Keratinocyte (primary cell): ENCODE measurements at regions not wholly inside any gene's neighbourhood (a gene's known extent, or its start where the extent isn't known, plus 50 kb on each side); places are given as distances from the start of the nearest gene placed in this dataset.

ENCODE experiments used
- DNase-seq: peaks from one replicate; pipeline ENCODE4 v3.0.0-alpha.2; 2011; ENCODE audit warnings: low read depth, missing footprints, low spot score
- FAIRE-seq: peaks from 2 replicates; lab custom pipeline; 2011; peaks lifted over from hg19 to GRCh38; lab: Jason Lieb, UNC
- H2AFZ ChIP-seq: 2 replicates; pipeline ENCODE4 v1.6.0; 2012; ENCODE audit warnings: low read length, control low read depth, inconsistent platforms; ENCODE audit not compliant: control insufficient read depth
- H3K27ac ChIP-seq: 2 replicates; pipeline ENCODE4 v1.5.1; 2011; ENCODE audit warnings: low read length; ENCODE audit not compliant: control insufficient read depth, insufficient read depth
- H3K27me3 ChIP-seq: 3 replicates; pipeline ENCODE4 v1.6.0; 2011; ENCODE audit warnings: low read length; ENCODE audit not compliant: control insufficient read depth, insufficient read depth; ENCODE audit errors: extremely low read depth
- H3K36me3 ChIP-seq, 2 experiments: 2 replicates in 1 of 2; 3 replicates in 1 of 2; pipeline ENCODE4 v1.5.1; 2011; ENCODE audit warnings: low read length in 2 of 2, mild to moderate bottlenecking in 1 of 2; ENCODE audit not compliant: control insufficient read depth in 2 of 2, insufficient read depth in 2 of 2; ENCODE audit errors: extremely low read depth in 1 of 2
- H3K4me1 ChIP-seq: 3 replicates; pipeline ENCODE4 v1.5.1; 2011; ENCODE audit warnings: low read length; ENCODE audit not compliant: control insufficient read depth, insufficient read depth; ENCODE audit errors: extremely low read depth
- H3K4me2 ChIP-seq: 3 replicates; pipeline ENCODE4 v1.6.0; 2011; ENCODE audit warnings: low read depth, low read length; ENCODE audit not compliant: control insufficient read depth, insufficient read depth; ENCODE audit errors: extremely low read depth
- H3K4me3 ChIP-seq, 3 experiments: fragments of 200-600 bp in 1 of 3; sonication (generic) in 1 of 3; 2 replicates in 2 of 3; 3 replicates in 1 of 3; pipeline ENCODE4 v1.5.1; 2011 to 2016; ENCODE audit warnings: low read length in 3 of 3, mild to moderate bottlenecking in 3 of 3, control low read depth in 2 of 3, inconsistent platforms in 1 of 3, low read depth in 1 of 3, mixed read lengths in 1 of 3, mixed run types in 1 of 3, moderate library complexity in 1 of 3; ENCODE audit not compliant: control insufficient read depth in 2 of 3, insufficient read depth in 2 of 3; ENCODE audit errors: extremely low read depth in 1 of 3
- H3K79me2 ChIP-seq: 2 replicates; pipeline ENCODE4 v1.6.0; 2012; ENCODE audit warnings: low read length; ENCODE audit not compliant: control insufficient read depth, insufficient read depth
- H3K9ac ChIP-seq: 3 replicates; pipeline ENCODE4 v1.6.0; 2011; ENCODE audit warnings: low read length; ENCODE audit not compliant: control insufficient read depth, insufficient read depth; ENCODE audit errors: extremely low read depth
- H3K9me1 ChIP-seq: 3 replicates; pipeline ENCODE4 v1.6.0; 2011; ENCODE audit warnings: low read length; ENCODE audit not compliant: control insufficient read depth, insufficient read depth; ENCODE audit errors: extremely low read depth
- H3K9me3 ChIP-seq: 2 replicates; pipeline ENCODE4 v1.5.1; 2012; ENCODE audit warnings: low read depth, low read length; ENCODE audit not compliant: control insufficient read depth
- H4K20me1 ChIP-seq: 3 replicates; pipeline ENCODE4 v1.6.0; 2011; ENCODE audit warnings: low read length; ENCODE audit not compliant: control insufficient read depth, insufficient read depth; ENCODE audit errors: extremely low read depth
- EZH2 ChIP-seq: IDR thresholded peaks from one replicate; pipeline ENCODE4 v1.6.1; 2012; ENCODE audit warnings: inconsistent platforms, mild to moderate bottlenecking, low read length, moderate library complexity
- dilution Hi-C: fragments of 300-500 bp; cut with MboI; formaldehyde crosslinking; loops from one replicate; pipeline ENCODE4 v1.7.0; 2020; ENCODE audit warnings: low sequenced_read_pairs; ENCODE audit not compliant: extremely low pct_ligation_motif_present
- TF ChIP-seq, protein P1 (sequence below), 3 experiments: IDR thresholded peaks in 1 of 3; conservative IDR thresholded peaks in 1 of 3; optimal IDR thresholded peaks in 1 of 3; 2 replicates in 2 of 3; 3 replicates in 1 of 3; pipeline versions ENCODE3 to v1.5.1; 2011; ENCODE audit warnings: low read length in 3 of 3, mild to moderate bottlenecking in 3 of 3, moderate library complexity in 2 of 3, control low read depth in 1 of 3, inconsistent platforms in 1 of 3; ENCODE audit not compliant: insufficient read depth in 2 of 3; ENCODE audit errors: extremely low read depth in 1 of 3

DNA sequence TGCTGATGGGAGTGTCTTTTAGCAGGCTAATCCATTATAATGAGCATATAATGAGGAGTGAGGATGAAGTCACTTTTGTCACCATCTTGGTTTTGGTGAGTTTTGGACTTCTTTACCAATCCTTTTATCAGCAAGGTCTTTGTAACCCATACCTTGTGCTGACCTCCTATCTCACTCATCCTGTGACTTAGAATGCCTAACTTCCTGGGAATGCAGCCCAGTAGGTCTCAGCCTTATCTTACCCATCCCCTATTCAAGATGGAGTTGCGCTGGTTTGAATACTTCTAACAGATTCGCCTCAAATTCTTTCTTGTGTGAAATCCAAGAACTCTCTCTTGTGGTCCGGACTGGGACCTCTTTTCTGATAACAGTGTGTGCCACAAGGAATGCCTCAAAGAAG lies 253.1 kb upstream of the CACNA2D1 start:
- Histone ChIP-seq H3K4me2 (no peak overlapping the region), H4K20me1 (no peaks in the 10 kb centered on the region), H2AFZ (no peak overlapping the region), H3K79me2 (no peaks in the 10 kb centered on the region), H3K4me1 (peaks cover 15% of the 10 kb centered on the region), H3K9me3 (no peaks in the 10 kb centered on the region), H3K9me1 (no peaks in the 10 kb centered on the region), H3K4me3 (no peak overlapping the region), H3K9ac (no peak overlapping the region), H3K36me3 (no peaks in the 10 kb centered on the region), H3K27ac (no peak overlapping the region), H3K27me3 (no peaks in the 10 kb centered on the region)
- FAIRE-seq: no peak
- dilution Hi-C loops: no loop called here
- TF ChIP-seq EZH2: no peak
- TF ChIP-seq, protein P1, sequence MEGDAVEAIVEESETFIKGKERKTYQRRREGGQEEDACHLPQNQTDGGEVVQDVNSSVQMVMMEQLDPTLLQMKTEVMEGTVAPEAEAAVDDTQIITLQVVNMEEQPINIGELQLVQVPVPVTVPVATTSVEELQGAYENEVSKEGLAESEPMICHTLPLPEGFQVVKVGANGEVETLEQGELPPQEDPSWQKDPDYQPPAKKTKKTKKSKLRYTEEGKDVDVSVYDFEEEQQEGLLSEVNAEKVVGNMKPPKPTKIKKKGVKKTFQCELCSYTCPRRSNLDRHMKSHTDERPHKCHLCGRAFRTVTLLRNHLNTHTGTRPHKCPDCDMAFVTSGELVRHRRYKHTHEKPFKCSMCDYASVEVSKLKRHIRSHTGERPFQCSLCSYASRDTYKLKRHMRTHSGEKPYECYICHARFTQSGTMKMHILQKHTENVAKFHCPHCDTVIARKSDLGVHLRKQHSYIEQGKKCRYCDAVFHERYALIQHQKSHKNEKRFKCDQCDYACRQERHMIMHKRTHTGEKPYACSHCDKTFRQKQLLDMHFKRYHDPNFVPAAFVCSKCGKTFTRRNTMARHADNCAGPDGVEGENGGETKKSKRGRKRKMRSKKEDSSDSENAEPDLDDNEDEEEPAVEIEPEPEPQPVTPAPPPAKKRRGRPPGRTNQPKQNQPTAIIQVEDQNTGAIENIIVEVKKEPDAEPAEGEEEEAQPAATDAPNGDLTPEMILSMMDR (optimal IDR thresholded peaks at IDR 0.05 in 1 of 3, IDR thresholded peaks at IDR 0.05 in 1 of 3, conservative IDR thresholded peaks at IDR 0.05 in 1 of 3; ENCODE audit: extremely low read depth in 1 of 3, insufficient read depth in 2 of 3, low read length in 3 of 3): no peak
- no peak for DNase-seq

GRCh38 chr7:82694022-82694421 lies 250.4 kb upstream of the CACNA2D1 start:
- no peaks in the 10 kb centered on the region for H3K9me1 ChIP-seq
- no peak overlapping the region for H3K4me2 ChIP-seq
- no peaks in the 10 kb centered on the region for H3K36me3 ChIP-seq
- H3K27me3 ChIP-seq: no peaks in the 10 kb centered on the region
- no peaks in the 10 kb centered on the region for H3K4me1 ChIP-seq
- FAIRE-seq (no peak), DNase-seq (no peak)
- H3K4me3 ChIP-seq: no peak overlapping the region
- no peak overlapping the region for H2AFZ ChIP-seq
- TF ChIP-seq EZH2: no peak
- TF ChIP-seq, protein P1 (optimal IDR thresholded peaks at IDR 0.05 in 1 of 3, IDR thresholded peaks at IDR 0.05 in 1 of 3, conservative IDR thresholded peaks at IDR 0.05 in 1 of 3; ENCODE audit: extremely low read depth in 1 of 3, insufficient read depth in 2 of 3, low read length in 3 of 3): no peak
- H3K27ac ChIP-seq: no peak overlapping the region
- H3K9ac ChIP-seq: no peak overlapping the region
- no peaks in the 10 kb centered on the region for H3K79me2 ChIP-seq
- dilution Hi-C loops: no loop called here
- no peaks in the 10 kb centered on the region for H3K9me3 ChIP-seq
- no peaks in the 10 kb centered on the region for H4K20me1 ChIP-seq
